Pancreas (tissue), 10 donors: ENCODE measurements at regions not wholly inside any gene's neighbourhood (a gene's known extent, or its start where the extent isn't known, plus 50 kb on each side); places are given as distances from the start of the nearest gene placed in this dataset.

Experiments
- ATAC-seq, 4 donors: fragments of 200-7000 bp; cut with Tn5 transposase; one replicate each; pipeline versions ENCODE4 v1.8.0 to v1.9.1; 2020; ENCODE audit warnings: mild to moderate bottlenecking in 4 of 4, moderate library complexity in 4 of 4
- DNase-seq, 6 donors: peaks; one replicate each; pipeline ENCODE4 v3.0.0-alpha.2; 2020
- FAIRE-seq: peaks from 2 replicates; lab custom pipeline; 2012; peaks lifted over from hg19 to GRCh38; lab: Jason Lieb, UNC
- H3K27ac ChIP-seq, 4 donors: fragments of 200-600 bp; sonication (generic); 1 replicate in 3 of 4; 2 replicates in 1 of 4; pipeline versions ENCODE4 v1.5.0 to v1.8.0; 2020
- H3K27me3 ChIP-seq, 4 donors: fragments of 200-600 bp; one replicate each; pipeline ENCODE4 v1.8.0; 2021
- H3K36me3 ChIP-seq, 3 donors: fragments of 200-600 bp; sonication (generic) in 1 of 3; one replicate each; pipeline versions ENCODE4 v1.5.0 to v1.8.0; 2020 to 2021
- H3K4me1 ChIP-seq, 3 donors: fragments of 200-600 bp; one replicate each; pipeline ENCODE4 v1.8.0; 2021
- H3K4me3 ChIP-seq, 4 donors: fragments of 200-600 bp; sonication (generic) in 2 of 4; one replicate each; pipeline versions ENCODE4 v1.5.0 to v1.8.0; 2020 to 2021
- H3K9me3 ChIP-seq, 4 donors: fragments of 200-600 bp; one replicate each; pipeline ENCODE4 v1.8.0; 2021
- WGBS, 2 donors: extraction: QIAGEN DNeasy Blood & Tissue Kit; methylation state at CpG; one replicate each; pipeline ENCODE4 v1.1.7; 2013; 5-methylcytosine and 5-hydroxymethylcytosine counted together
- intact Hi-C, 3 donors: fragments of 100-400 bp; cut with DNase I; formaldehyde crosslinking; loops; one replicate each; pipeline versions ENCODE4 v1.11.1 to v1.14.2; 2022
- TF ChIP-seq, protein P1 (sequence below), 4 donors: fragments of 200-600 bp; sonication (generic) in 3 of 4; IDR thresholded peaks; one replicate each; pipeline versions ENCODE4 v1.5.0 to v1.8.0; 2021; ENCODE audit warnings: antibody characterized with exemption in 4 of 4
- donor health status: healthy with polysubstance abuse.
- donor health status: DM: no; HTN: no; CAD: no; lungs with moderate emphysema.
- donor health status: DM: no; HTN: no; CAD: no.
- donor health status: control.
- donor health status: control.
- donor health status: Bipolar disorder and iron deficiency.
- donor health status: DM: yes; HTN: yes; CAD: no.
- donor health status: DM: no; HTN: no; CAD: no.
- donor health status: DM: no; HTN: no; CAD: no.
- donor health status: DM: yes; HTN: yes; CAD: no.

DNA sequence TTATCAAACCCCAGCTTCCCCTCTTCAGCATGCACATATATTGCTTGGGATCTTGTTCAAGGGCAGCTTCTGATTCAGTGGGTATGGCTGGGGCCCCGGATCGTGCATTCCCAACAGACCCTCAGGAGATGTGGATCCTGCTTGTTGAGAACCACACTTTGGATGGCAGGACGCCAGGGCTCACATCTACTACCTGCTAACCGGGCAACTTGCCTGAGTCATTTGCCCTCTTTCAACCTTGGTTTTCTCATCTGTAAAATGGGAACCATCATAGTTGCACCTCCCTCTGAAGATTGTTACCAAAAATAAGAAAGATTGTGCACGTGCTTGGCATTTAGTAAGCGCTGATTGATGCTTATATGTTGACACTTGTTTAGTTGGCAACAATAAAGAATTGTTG, 154.6 kb downstream of the ACKR3 start:
- FAIRE-seq (no peak), ATAC-seq (no peak), DNase-seq (no peak)
- 88 to 92% methylated on average over 6 of the region's 6 CpGs for WGBS, 2 donors
- H3K9me3 ChIP-seq = no peaks in the 10 kb centered on the region
- no peaks in the 10 kb centered on the region for H3K4me1 ChIP-seq
- no peaks in the 10 kb centered on the region for H3K36me3 ChIP-seq
- intact Hi-C loops = no loop called here
- no peak overlapping the region for H3K27ac ChIP-seq
- no peak overlapping the region for H3K4me3 ChIP-seq
- TF ChIP-seq, protein P1, sequence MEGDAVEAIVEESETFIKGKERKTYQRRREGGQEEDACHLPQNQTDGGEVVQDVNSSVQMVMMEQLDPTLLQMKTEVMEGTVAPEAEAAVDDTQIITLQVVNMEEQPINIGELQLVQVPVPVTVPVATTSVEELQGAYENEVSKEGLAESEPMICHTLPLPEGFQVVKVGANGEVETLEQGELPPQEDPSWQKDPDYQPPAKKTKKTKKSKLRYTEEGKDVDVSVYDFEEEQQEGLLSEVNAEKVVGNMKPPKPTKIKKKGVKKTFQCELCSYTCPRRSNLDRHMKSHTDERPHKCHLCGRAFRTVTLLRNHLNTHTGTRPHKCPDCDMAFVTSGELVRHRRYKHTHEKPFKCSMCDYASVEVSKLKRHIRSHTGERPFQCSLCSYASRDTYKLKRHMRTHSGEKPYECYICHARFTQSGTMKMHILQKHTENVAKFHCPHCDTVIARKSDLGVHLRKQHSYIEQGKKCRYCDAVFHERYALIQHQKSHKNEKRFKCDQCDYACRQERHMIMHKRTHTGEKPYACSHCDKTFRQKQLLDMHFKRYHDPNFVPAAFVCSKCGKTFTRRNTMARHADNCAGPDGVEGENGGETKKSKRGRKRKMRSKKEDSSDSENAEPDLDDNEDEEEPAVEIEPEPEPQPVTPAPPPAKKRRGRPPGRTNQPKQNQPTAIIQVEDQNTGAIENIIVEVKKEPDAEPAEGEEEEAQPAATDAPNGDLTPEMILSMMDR (IDR thresholded peaks at IDR 0.05) = no peak
- H3K27me3 ChIP-seq = no peaks in the 10 kb centered on the region

DNA sequence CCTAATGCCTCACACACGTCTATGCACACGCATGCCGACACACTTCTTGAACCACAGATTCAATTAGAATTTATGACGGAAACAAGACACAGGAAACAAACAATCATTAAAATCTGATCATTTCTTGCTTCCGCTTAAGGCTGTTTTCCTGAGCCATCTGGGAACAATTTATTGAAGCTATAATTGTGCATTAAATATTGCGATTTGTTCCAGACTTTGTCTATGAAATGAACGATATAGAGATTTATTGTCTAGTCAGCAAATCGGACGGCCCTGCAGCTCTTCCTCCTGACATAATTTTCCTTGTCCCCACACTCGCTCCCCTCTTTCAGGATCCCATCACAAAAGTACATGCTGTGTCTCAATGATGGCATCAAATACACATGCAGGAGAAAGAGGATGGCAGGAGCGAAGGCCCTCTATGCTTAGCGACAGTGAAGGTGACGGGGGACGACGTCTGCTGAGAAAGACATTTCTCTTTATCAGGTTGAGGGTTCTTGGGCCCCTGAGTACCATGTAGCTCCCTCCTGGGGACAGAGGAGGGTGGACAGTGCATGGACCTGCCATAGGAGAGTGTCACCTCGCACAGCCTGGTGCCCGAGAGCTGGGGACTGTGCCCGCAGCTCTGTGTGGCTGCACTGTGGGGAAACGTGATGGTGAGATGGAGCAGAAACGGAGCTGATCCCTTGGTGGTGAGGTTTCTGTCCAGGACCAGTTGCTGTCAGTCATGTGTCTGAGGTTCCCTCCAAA, 157.3 kb downstream of the ACKR3 start:
- H3K27me3 ChIP-seq = no peaks in the 10 kb centered on the region
- TF ChIP-seq, protein P1 (IDR thresholded peaks at IDR 0.05) = no peak
- no peak for ATAC-seq
- H3K4me3 ChIP-seq = no peak overlapping the region
- no peaks in the 10 kb centered on the region for H3K36me3 ChIP-seq
- no peak for FAIRE-seq
- no peaks in the 10 kb centered on the region for H3K4me1 ChIP-seq
- no peak for DNase-seq
- H3K27ac ChIP-seq = no peak overlapping the region
- H3K9me3 ChIP-seq = no peaks in the 10 kb centered on the region
- intact Hi-C loops = no loop called here
- WGBS, 2 donors = 89 to 93% methylated on average over 20 of the region's 20 CpGs

DNA sequence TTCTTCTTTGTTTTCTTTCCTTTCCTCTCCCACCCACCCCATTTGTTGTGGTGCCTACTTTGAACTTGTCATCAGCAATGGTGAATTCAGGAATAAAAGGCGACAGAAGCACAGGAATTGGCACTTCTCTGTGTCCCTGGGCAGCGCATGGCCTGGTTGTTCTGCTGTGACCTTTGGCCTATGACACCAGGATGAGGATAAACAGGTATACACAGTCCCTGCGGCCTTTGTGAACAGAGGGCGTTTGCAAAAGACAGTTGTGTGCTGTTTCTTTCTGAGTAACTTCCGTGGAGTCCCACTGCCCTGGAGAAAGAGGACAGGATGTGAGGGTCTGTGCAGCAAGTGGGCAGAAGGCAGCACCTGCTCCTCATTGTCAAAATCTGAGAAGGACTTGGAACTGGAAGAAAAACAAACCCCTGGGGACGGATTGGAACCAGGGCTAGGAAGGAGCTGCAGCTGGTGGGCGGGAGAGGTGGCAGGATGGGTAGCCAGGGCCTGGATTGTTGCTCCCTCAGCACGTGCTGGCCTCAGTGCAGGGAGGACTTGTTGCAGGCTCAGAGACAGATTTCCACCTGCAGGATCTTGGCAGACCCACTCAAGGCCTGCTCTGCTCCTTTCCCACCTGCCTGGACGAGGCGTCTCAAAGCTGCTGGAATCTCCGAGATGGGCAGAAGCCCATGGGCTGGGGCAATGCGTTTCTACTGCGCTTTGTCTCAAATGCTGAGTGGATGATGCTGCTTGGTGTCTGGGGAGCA, 159.5 kb downstream of the ACKR3 start:
- H3K4me1 ChIP-seq = no peaks in the 10 kb centered on the region
- H3K9me3 ChIP-seq = no peaks in the 10 kb centered on the region
- DNase-seq (no peak), FAIRE-seq (no peak), ATAC-seq (no peak)
- no peak overlapping the region for H3K27ac ChIP-seq
- intact Hi-C loops = no loop called here
- H3K36me3 ChIP-seq = no peaks in the 10 kb centered on the region
- H3K27me3 ChIP-seq = no peaks in the 10 kb centered on the region
- 83 to 86% methylated on average over 13 of the region's 13 CpGs for WGBS, 2 donors
- no peak overlapping the region for H3K4me3 ChIP-seq
- TF ChIP-seq, protein P1 (IDR thresholded peaks at IDR 0.05) = no peak

- WGBS, 2 donors = 90 to 93% methylated on average over 10 of the region's 10 CpGs
- Histone ChIP-seq H3K4me3 (no peak overlapping the region), H3K9me3 (no peaks in the 10 kb centered on the region), H3K4me1 (no peaks in the 10 kb centered on the region), H3K36me3 (no peaks in the 10 kb centered on the region), H3K27me3 (no peaks in the 10 kb centered on the region), H3K27ac (no peak overlapping the region)
- FAIRE-seq (no peak), ATAC-seq (no peak), DNase-seq (no peak)
- TF ChIP-seq, protein P1 (IDR thresholded peaks at IDR 0.05) = no peak
- intact Hi-C loops = no loop called here
Observed at GRCh38 chr2:236730393-236730792, 160.8 kb downstream of the ACKR3 start.
